Prostate gland (tissue), 2 donors: ENCODE measurements at regions not wholly inside any gene's neighbourhood (a gene's known extent, or its start where the extent isn't known, plus 50 kb on each side); places are given as distances from the start of the nearest gene placed in this dataset.

Experiments used
- CTCF ChIP-seq, 4 experiments: fragments of 200-600 bp in 2 of 4; fragments of 450-650 bp in 2 of 4; sonication (generic) in 2 of 4; IDR thresholded peaks; 1 replicate in 3 of 4; 2 replicates in 1 of 4; pipeline ENCODE4 v1.5.1; 2016 to 2019; ENCODE audit warnings: antibody characterized with exemption in 4 of 4, mild to moderate bottlenecking in 2 of 4, moderate library complexity in 2 of 4
- POLR2A ChIP-seq: fragments of 450-650 bp; IDR thresholded peaks from one replicate; pipeline ENCODE4 v1.6.1; 2016; ENCODE audit warnings: antibody characterized with exemption, mild to moderate bottlenecking
- POLR2AphosphoS5 ChIP-seq: sonication (generic); formaldehyde crosslinking; IDR thresholded peaks from one replicate; pipeline ENCODE4 v1.6.1; 2017; ENCODE audit warnings: antibody characterized with exemption

- no peak for TF ChIP-seq CTCF (IDR thresholded peaks at IDR 0.05)
- no peak for TF ChIP-seq POLR2A
- no peak for TF ChIP-seq POLR2AphosphoS5
Observed at GRCh38 chr5:125139590-125139989, 393.2 kb upstream of the ZNF608 start.
